ENCODE measurements at regions not wholly inside any gene's neighbourhood (a gene's known extent, or its start where the extent isn't known, plus 50 kb on each side); places are given as distances from the start of the nearest gene placed in this dataset.
A peak's percentile ranks its signal among the peaks of the same experiment; 100 is the strongest.

DNA sequence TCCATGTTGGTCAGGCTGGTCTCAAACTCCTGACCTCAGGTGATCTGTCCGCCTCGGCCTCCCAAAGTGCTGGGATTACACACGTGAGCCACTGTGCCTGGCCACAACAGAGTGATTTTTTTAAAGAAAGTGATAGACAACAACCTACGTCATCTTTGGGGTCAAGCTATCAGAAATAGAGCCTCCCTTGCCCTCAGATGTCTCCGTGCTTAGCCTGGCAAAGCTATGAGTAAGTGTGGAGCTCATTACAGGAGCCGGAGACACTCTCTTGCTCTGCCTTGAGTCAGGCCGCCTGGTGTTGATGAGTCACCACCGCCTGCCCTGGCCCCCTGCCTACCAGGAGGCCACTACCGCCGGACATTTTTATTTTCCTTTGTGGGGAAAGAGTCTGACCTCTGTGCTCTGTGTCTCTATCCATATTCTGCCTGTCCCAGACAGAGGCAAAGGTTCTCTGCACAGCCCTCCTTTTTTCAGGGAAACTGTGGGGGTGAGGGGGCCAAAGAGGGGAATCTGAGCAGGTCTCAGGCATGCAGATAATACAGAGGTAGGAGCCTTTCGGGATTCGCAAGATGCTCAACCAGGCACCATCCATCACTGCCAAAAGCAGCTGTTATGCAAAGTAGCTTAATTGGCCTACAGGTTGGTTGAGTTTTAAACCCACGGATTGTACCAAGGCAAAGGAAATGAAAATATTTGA, 123.7 kb upstream of the CPEB4 start (continued):
- TF ChIP-seq, protein P1, sequence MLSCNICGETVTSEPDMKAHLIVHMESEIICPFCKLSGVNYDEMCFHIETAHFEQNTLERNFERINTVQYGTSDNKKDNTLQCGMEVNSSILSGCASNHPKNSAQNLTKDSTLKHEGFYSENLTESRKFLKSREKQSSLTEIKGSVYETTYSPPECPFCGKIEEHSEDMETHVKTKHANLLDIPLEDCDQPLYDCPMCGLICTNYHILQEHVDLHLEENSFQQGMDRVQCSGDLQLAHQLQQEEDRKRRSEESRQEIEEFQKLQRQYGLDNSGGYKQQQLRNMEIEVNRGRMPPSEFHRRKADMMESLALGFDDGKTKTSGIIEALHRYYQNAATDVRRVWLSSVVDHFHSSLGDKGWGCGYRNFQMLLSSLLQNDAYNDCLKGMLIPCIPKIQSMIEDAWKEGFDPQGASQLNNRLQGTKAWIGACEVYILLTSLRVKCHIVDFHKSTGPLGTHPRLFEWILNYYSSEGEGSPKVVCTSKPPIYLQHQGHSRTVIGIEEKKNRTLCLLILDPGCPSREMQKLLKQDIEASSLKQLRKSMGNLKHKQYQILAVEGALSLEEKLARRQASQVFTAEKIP (CRISPR knock-in tag; IDR thresholded peaks at IDR 0.05; ENCODE audit: borderline replicate concordance) = no peak
- TF ChIP-seq, protein P2, sequence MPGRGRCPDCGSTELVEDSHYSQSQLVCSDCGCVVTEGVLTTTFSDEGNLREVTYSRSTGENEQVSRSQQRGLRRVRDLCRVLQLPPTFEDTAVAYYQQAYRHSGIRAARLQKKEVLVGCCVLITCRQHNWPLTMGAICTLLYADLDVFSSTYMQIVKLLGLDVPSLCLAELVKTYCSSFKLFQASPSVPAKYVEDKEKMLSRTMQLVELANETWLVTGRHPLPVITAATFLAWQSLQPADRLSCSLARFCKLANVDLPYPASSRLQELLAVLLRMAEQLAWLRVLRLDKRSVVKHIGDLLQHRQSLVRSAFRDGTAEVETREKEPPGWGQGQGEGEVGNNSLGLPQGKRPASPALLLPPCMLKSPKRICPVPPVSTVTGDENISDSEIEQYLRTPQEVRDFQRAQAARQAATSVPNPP (CRISPR knock-in tag; IDR thresholded peaks at IDR 0.05) = no peak
- TF ChIP-seq, protein P3, sequence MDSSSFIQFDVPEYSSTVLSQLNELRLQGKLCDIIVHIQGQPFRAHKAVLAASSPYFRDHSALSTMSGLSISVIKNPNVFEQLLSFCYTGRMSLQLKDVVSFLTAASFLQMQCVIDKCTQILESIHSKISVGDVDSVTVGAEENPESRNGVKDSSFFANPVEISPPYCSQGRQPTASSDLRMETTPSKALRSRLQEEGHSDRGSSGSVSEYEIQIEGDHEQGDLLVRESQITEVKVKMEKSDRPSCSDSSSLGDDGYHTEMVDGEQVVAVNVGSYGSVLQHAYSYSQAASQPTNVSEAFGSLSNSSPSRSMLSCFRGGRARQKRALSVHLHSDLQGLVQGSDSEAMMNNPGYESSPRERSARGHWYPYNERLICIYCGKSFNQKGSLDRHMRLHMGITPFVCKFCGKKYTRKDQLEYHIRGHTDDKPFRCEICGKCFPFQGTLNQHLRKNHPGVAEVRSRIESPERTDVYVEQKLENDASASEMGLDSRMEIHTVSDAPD (CRISPR knock-in tag; IDR thresholded peaks at IDR 0.05) = 0 out of 2 replicates have a peak, but pooled peaks have one; percentile 36
- TF ChIP-seq POGZ (CRISPR knock-in tag; IDR thresholded peaks at IDR 0.05) (peak; percentile 38; the same call in 1 of the 2 replicates), CCDC6 (CRISPR knock-in tag; IDR thresholded peaks at IDR 0.05) (peak; percentile 71; the same call in 1 of the 2 replicates), THYN1 (CRISPR knock-in tag; IDR thresholded peaks at IDR 0.05; ENCODE audit: borderline replicate concordance, low read depth) (no peak), RARG (CRISPR knock-in tag; IDR thresholded peaks at IDR 0.05; ENCODE audit: low read depth) (no peak), TRIM24 (CRISPR knock-in tag; IDR thresholded peaks at IDR 0.05) (no peak), SOX13 (IDR thresholded peaks at IDR 0.05) (no peak), SOX13 (CRISPR knock-in tag; conservative IDR thresholded peaks at IDR 0.05 in 1 of 2, IDR thresholded peaks at IDR 0.05 in 1 of 2) (peak in 1 of 2 experiments; percentile 63; a peak in 1 of 4 replicates), ERF (CRISPR knock-in tag; IDR thresholded peaks at IDR 0.05) (peak; percentile 24; the same call in 1 of the 2 replicates), MED8 (CRISPR knock-in tag; IDR thresholded peaks at IDR 0.05; ENCODE audit: insufficient replicate concordance) (peak; percentile 30), ZMYM4 (CRISPR knock-in tag; IDR thresholded peaks at IDR 0.05) (0 out of 2 replicates have a peak, but pooled peaks have one; percentile 28), ZNF121 (CRISPR knock-in tag; IDR thresholded peaks at IDR 0.05) (0 out of 2 replicates have a peak, but pooled peaks have one; percentile 7), FOXA3 (CRISPR knock-in tag; IDR thresholded peaks at IDR 0.05) (peak; percentile 58), ZNF790 (CRISPR knock-in tag; IDR thresholded peaks at IDR 0.05; ENCODE audit: borderline replicate concordance) (no peak), ZNF749 (CRISPR knock-in tag; IDR thresholded peaks at IDR 0.05; ENCODE audit: borderline replicate concordance) (no peak), IKZF1 (IDR thresholded peaks at IDR 0.05) (no peak)
- TF ChIP-seq, protein P4, sequence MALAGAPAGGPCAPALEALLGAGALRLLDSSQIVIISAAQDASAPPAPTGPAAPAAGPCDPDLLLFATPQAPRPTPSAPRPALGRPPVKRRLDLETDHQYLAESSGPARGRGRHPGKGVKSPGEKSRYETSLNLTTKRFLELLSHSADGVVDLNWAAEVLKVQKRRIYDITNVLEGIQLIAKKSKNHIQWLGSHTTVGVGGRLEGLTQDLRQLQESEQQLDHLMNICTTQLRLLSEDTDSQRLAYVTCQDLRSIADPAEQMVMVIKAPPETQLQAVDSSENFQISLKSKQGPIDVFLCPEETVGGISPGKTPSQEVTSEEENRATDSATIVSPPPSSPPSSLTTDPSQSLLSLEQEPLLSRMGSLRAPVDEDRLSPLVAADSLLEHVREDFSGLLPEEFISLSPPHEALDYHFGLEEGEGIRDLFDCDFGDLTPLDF (CRISPR knock-in tag; IDR thresholded peaks at IDR 0.05) = no peak
- TF ChIP-seq, protein P5, sequence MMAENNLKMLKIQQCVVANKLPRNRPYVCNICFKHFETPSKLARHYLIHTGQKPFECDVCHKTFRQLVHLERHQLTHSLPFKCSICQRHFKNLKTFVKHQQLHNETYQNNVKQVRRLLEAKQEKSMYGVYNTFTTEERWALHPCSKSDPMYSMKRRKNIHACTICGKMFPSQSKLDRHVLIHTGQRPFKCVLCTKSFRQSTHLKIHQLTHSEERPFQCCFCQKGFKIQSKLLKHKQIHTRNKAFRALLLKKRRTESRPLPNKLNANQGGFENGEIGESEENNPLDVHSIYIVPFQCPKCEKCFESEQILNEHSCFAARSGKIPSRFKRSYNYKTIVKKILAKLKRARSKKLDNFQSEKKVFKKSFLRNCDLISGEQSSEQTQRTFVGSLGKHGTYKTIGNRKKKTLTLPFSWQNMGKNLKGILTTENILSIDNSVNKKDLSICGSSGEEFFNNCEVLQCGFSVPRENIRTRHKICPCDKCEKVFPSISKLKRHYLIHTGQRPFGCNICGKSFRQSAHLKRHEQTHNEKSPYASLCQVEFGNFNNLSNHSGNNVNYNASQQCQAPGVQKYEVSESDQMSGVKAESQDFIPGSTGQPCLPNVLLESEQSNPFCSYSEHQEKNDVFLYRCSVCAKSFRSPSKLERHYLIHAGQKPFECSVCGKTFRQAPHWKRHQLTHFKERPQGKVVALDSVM (CRISPR knock-in tag; IDR thresholded peaks at IDR 0.05) = no peak
- TF ChIP-seq, protein P6, sequence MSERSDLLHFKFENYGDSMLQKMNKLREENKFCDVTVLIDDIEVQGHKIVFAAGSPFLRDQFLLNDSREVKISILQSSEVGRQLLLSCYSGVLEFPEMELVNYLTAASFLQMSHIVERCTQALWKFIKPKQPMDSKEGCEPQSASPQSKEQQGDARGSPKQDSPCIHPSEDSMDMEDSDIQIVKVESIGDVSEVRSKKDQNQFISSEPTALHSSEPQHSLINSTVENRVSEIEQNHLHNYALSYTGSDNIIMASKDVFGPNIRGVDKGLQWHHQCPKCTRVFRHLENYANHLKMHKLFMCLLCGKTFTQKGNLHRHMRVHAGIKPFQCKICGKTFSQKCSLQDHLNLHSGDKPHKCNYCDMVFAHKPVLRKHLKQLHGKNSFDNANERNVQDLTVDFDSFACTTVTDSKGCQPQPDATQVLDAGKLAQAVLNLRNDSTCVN (CRISPR knock-in tag; IDR thresholded peaks at IDR 0.05; ENCODE audit: borderline replicate concordance) = no peak

Measured in HepG2 (cell line).